Right lobe of liver (tissue), 6 donors: ENCODE measurements at regions not wholly inside any gene's neighbourhood (a gene's known extent, or its start where the extent isn't known, plus 50 kb on each side); places are given as distances from the start of the nearest gene placed in this dataset.

Experiments used
- ATAC-seq, 4 donors: fragments of 200-7000 bp; cut with Tn5 transposase; one replicate each; pipeline ENCODE4 v1.9.1; 2020; ENCODE audit warnings: mild to moderate bottlenecking in 4 of 4, moderate library complexity in 4 of 4
- DNase-seq, 3 donors: peaks; one replicate each; pipeline ENCODE4 v3.0.0-alpha.2; 2020
- H3K27ac ChIP-seq, 3 donors: fragments of 200-600 bp; one replicate each; pipeline ENCODE4 v1.8.0; 2022
- H3K27me3 ChIP-seq, 2 donors: fragments of 200-600 bp; one replicate each; pipeline ENCODE4 v1.8.0; 2022
- H3K36me3 ChIP-seq, 4 donors: fragments of 200-600 bp; sonication (generic) in 1 of 4; one replicate each; pipeline versions ENCODE4 v1.5.1 to v1.8.0; 2017 to 2022; ENCODE audit warnings: control low read depth in 1 of 4
- H3K4me1 ChIP-seq, 4 donors: fragments of 200-600 bp; sonication (generic) in 1 of 4; one replicate each; pipeline versions ENCODE4 v1.5.1 to v1.8.0; 2017 to 2022; ENCODE audit warnings: control low read depth in 1 of 4
- H3K4me3 ChIP-seq, 3 donors: fragments of 200-600 bp; one replicate each; pipeline ENCODE4 v1.8.0; 2022
- H3K9me3 ChIP-seq, 4 donors: fragments of 200-600 bp; sonication (generic) in 1 of 4; one replicate each; pipeline versions ENCODE4 v1.5.1 to v1.8.0; 2017 to 2022; ENCODE audit warnings: control low read depth in 1 of 4
- CTCF ChIP-seq, 4 donors: fragments of 200-600 bp in 3 of 4; fragments of 450-650 bp in 1 of 4; IDR thresholded peaks; one replicate each; pipeline versions ENCODE4 v1.5.1 to v1.8.0; 2016 to 2022; ENCODE audit warnings: antibody characterized with exemption in 4 of 4, mild to moderate bottlenecking in 2 of 4
- POLR2A ChIP-seq: fragments of 450-650 bp; IDR thresholded peaks from one replicate; pipeline ENCODE4 v1.6.1; 2017; ENCODE audit warnings: antibody characterized with exemption, mild to moderate bottlenecking
- WGBS: methylation state at CpG from one replicate; pipeline ENCODE4 v1.1.6; 2018; ENCODE audit warnings: low coverage, low lambda C conversion rate; ENCODE audit not compliant: insufficient coverage; ENCODE audit errors: missing lambda C conversion rate; 5-methylcytosine and 5-hydroxymethylcytosine counted together
- intact Hi-C, 2 donors: fragments of 100-400 bp; cut with DNase I; formaldehyde crosslinking; loops; one replicate each; pipeline versions ENCODE4 v1.11.2 to v1.14.1; 2022
- donor health status: DM: no; HTN: yes; CAD: no.
- donor health status: DM: no; HTN: no; CAD: no.
- donor health status: DM: no; HTN: no; CAD: no.
- donor health status: DM: no; HTN: yes; CAD: no.
- donor health status: DM: no; HTN: yes; CAD: no.

GRCh38 chr4:66647926-66648325 lies 897.4 kb downstream of the CENPC start:
- H3K4me3 ChIP-seq, result no peak overlapping the region
- TF ChIP-seq CTCF (IDR thresholded peaks at IDR 0.05), result no peak
- no peak for TF ChIP-seq POLR2A
- no peaks in the 10 kb centered on the region for H3K27me3 ChIP-seq
- H3K27ac ChIP-seq, result no peak overlapping the region
- WGBS, result 55% methylated on average over 3 of the region's 3 CpGs
- H3K9me3 ChIP-seq, result no peaks in the 10 kb centered on the region
- no peaks in the 10 kb centered on the region for H3K4me1 ChIP-seq
- DNase-seq, result no peak
- H3K36me3 ChIP-seq, result no peaks in the 10 kb centered on the region
- ATAC-seq, result no peak
- intact Hi-C loops, result no loop called here

- no peak for TF ChIP-seq CTCF (IDR thresholded peaks at IDR 0.05)
- no peak for TF ChIP-seq POLR2A
- Histone ChIP-seq H3K27me3 (no peaks in the 10 kb centered on the region), H3K9me3 (no peaks in the 10 kb centered on the region), H3K36me3 (no peaks in the 10 kb centered on the region), H3K4me3 (no peak overlapping the region), H3K4me1 (no peaks in the 10 kb centered on the region), H3K27ac (no peak overlapping the region)
- no peak for DNase-seq
- no peak for ATAC-seq
- intact Hi-C loops, result no loop called here
Measured at GRCh38 chr4:66647476-66647875, 897.8 kb downstream of the CENPC start.

- intact Hi-C loops, result no loop called here
- H3K9me3 ChIP-seq, result no peaks in the 10 kb centered on the region
- 24% methylated on average over 5 of the region's 5 CpGs for WGBS
- no peak for ATAC-seq
- H3K36me3 ChIP-seq, result no peaks in the 10 kb centered on the region
- no peaks in the 10 kb centered on the region for H3K27me3 ChIP-seq
- no peak overlapping the region for H3K4me3 ChIP-seq
- H3K4me1 ChIP-seq, result no peaks in the 10 kb centered on the region
- no peak overlapping the region for H3K27ac ChIP-seq
- TF ChIP-seq CTCF (IDR thresholded peaks at IDR 0.05) (no peak), POLR2A (no peak)
- DNase-seq, result no peak
Measured at GRCh38 chr4:66640233-66640990, 904.9 kb downstream of the CENPC start.

- TF ChIP-seq POLR2A, result no peak
- no peak for TF ChIP-seq CTCF (IDR thresholded peaks at IDR 0.05)
- no peaks in the 10 kb centered on the region for H3K27me3 ChIP-seq
- intact Hi-C loops, result no loop called here
- H3K36me3 ChIP-seq, result no peaks in the 10 kb centered on the region
- no peak overlapping the region for H3K4me3 ChIP-seq
- H3K4me1 ChIP-seq, result no peaks in the 10 kb centered on the region
- DNase-seq (no peak), ATAC-seq (no peak)
- no peaks in the 10 kb centered on the region for H3K9me3 ChIP-seq
- no peak overlapping the region for H3K27ac ChIP-seq
Measured at GRCh38 chr4:66639361-66639760, 905.9 kb downstream of the CENPC start.

- no peak for ATAC-seq
- H3K36me3 ChIP-seq, result no peaks in the 10 kb centered on the region
- 44% methylated on average over 2 of the region's 2 CpGs for WGBS
- intact Hi-C loops, result no loop called here
- H3K9me3 ChIP-seq, result no peaks in the 10 kb centered on the region
- H3K4me3 ChIP-seq, result no peak overlapping the region
- no peaks in the 10 kb centered on the region for H3K27me3 ChIP-seq
- H3K27ac ChIP-seq, result no peak overlapping the region
- DNase-seq, result no peak
- no peaks in the 10 kb centered on the region for H3K4me1 ChIP-seq
- TF ChIP-seq POLR2A, result no peak
- no peak for TF ChIP-seq CTCF (IDR thresholded peaks at IDR 0.05)
Measured at GRCh38 chr4:66636349-66636748, 909.0 kb downstream of the CENPC start.
